Astrocyte (in vitro differentiated cells and primary cell): ENCODE measurements at regions not wholly inside any gene's neighbourhood (a gene's known extent, or its start where the extent isn't known, plus 50 kb on each side); places are given as distances from the start of the nearest gene placed in this dataset.

Source experiments
- DNase-seq: peaks from one replicate; pipeline ENCODE4 v3.0.0-alpha.2; 2010; ENCODE audit warnings: low read depth
- FAIRE-seq: peaks from 2 replicates; lab custom pipeline; 2011; peaks lifted over from hg19 to GRCh38; lab: Jason Lieb, UNC
- H2AFZ ChIP-seq: 2 replicates; pipeline ENCODE4 v1.6.0; 2012; ENCODE audit warnings: low read depth, low read length, inconsistent platforms
- H3K27ac ChIP-seq: 2 replicates; pipeline ENCODE4 v1.5.1; 2011; ENCODE audit warnings: low read depth, low read length, inconsistent platforms
- H3K27me3 ChIP-seq: 2 replicates; pipeline ENCODE4 v1.6.0; 2011; ENCODE audit warnings: low read length, inconsistent platforms; ENCODE audit not compliant: insufficient read depth
- H3K36me3 ChIP-seq: 2 replicates; pipeline ENCODE4 v1.5.1; 2011; ENCODE audit warnings: low read length, inconsistent platforms; ENCODE audit not compliant: insufficient read depth
- H3K4me1 ChIP-seq: 2 replicates; pipeline ENCODE4 v1.5.1; 2011; ENCODE audit warnings: low read length, inconsistent platforms; ENCODE audit not compliant: insufficient read depth
- H3K4me2 ChIP-seq: 2 replicates; pipeline ENCODE4 v1.6.0; 2012; ENCODE audit warnings: low read length, inconsistent platforms
- H3K4me3 ChIP-seq: 2 replicates; pipeline ENCODE4 v1.5.1; 2011; ENCODE audit warnings: low read depth, mild to moderate bottlenecking, low read length, inconsistent platforms; ENCODE audit not compliant: insufficient read depth
- H3K79me2 ChIP-seq: 2 replicates; pipeline ENCODE4 v1.6.0; 2012; ENCODE audit warnings: mild to moderate bottlenecking, low read length, inconsistent platforms; ENCODE audit not compliant: insufficient read depth
- H3K9ac ChIP-seq: 2 replicates; pipeline ENCODE4 v1.6.0; 2012; ENCODE audit warnings: mild to moderate bottlenecking, low read length, inconsistent platforms
- H3K9me3 ChIP-seq: 2 replicates; pipeline ENCODE4 v1.5.1; 2012; ENCODE audit warnings: low read depth, mild to moderate bottlenecking, low read length, inconsistent platforms; ENCODE audit not compliant: insufficient read depth
- H4K20me1 ChIP-seq: 2 replicates; pipeline ENCODE4 v1.6.0; 2012; ENCODE audit warnings: low read length, inconsistent platforms; ENCODE audit not compliant: insufficient read depth
- H3K27ac Mint-ChIP-seq: one replicate; pipeline ENCODE4 v1.8.0; 2021; ENCODE audit warnings: mild to moderate bottlenecking, mixed read lengths; ENCODE audit not compliant: unreplicated experiment
- H3K27me3 Mint-ChIP-seq: one replicate; pipeline ENCODE4 v1.8.0; 2021; ENCODE audit warnings: low read depth, mixed read lengths; ENCODE audit not compliant: unreplicated experiment
- H3K36me3 Mint-ChIP-seq: one replicate; pipeline ENCODE4 v1.8.0; 2021; ENCODE audit warnings: low read depth, mixed read lengths; ENCODE audit not compliant: unreplicated experiment
- H3K4me1 Mint-ChIP-seq: one replicate; pipeline ENCODE4 v1.8.0; 2021; ENCODE audit warnings: low read depth, mixed read lengths; ENCODE audit not compliant: unreplicated experiment
- H3K4me3 Mint-ChIP-seq: one replicate; pipeline ENCODE4 v1.8.0; 2021; ENCODE audit warnings: mild to moderate bottlenecking, moderate library complexity, mixed read lengths; ENCODE audit not compliant: unreplicated experiment
- H3K9me3 Mint-ChIP-seq: one replicate; pipeline ENCODE4 v1.8.0; 2021; ENCODE audit warnings: mild to moderate bottlenecking, mixed read lengths; ENCODE audit not compliant: unreplicated experiment
- EZH2 ChIP-seq: IDR thresholded peaks from 2 replicates; pipeline ENCODE4 v1.6.1; 2012; ENCODE audit warnings: mild to moderate bottlenecking, low read length, inconsistent platforms; ENCODE audit not compliant: insufficient read depth
- TF ChIP-seq, protein P1 (sequence below): IDR thresholded peaks from 2 replicates; pipeline ENCODE4 v1.5.1; 2011; ENCODE audit warnings: low read depth, mild to moderate bottlenecking, inconsistent platforms, low read length, moderate library complexity; ENCODE audit not compliant: insufficient read depth

DNA sequence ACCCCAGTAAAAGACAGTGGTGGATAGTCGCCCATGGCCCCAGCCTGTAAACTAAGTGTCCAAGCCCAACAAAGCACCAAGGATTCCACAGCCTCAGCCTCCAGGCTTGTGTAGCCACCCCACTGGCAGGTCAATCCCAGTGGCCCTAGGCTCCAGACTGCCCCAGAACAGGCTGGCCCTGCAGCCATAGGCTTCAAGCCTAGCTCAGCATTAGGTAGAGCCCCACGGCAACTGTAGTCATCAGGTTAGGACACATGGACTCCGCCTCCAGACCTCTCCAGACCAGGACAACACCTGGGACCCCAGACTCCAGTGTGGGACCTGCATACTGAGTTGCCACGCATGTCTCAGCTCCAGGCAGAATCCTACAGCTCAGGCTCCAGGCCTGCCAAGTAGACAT lies 1590.6 kb upstream of the DDX18 start:
- H3K4me1 Mint-ChIP-seq: no peaks in the 10 kb centered on the region
- no peak overlapping the region for H3K27ac Mint-ChIP-seq
- no peaks in the 10 kb centered on the region for H4K20me1 ChIP-seq

DNA sequence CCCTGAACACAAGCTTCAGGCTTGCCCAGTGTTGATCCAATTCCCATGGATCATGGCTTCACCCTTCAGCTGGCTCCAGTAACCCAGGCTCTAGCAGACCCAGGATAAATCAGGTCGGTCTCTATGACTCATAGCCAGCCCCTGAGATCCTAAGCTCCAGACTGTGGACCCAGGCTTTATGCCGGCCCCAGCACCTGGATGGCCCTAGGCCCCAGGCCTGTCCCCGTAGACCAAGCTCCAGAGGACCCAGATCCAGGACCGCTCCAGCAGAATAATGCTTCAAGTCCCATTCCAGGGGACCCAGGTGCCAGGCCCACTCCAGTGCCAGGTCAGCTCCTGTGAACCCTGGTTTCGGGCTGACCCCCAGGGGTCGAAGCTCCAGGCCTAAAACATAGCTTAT lies 1589.9 kb upstream of the DDX18 start:
- Histone ChIP-seq H2AFZ (no peak overlapping the region), H3K4me1 (no peaks in the 10 kb centered on the region), H3K27ac (no peak overlapping the region), H3K4me2 (no peak overlapping the region), H3K9me3 (peaks cover 9% of the 10 kb centered on the region), H3K27me3 (no peaks in the 10 kb centered on the region), H3K79me2 (no peaks in the 10 kb centered on the region), H3K4me3 (no peak overlapping the region), H4K20me1 (no peaks in the 10 kb centered on the region), H3K36me3 (no peaks in the 10 kb centered on the region), H3K9ac (no peak overlapping the region)
- Mint-ChIP-seq H3K27ac (no peak overlapping the region), H3K9me3 (peaks cover 2% of the 10 kb centered on the region), H3K4me3 (no peak overlapping the region), H3K27me3 (no peaks in the 10 kb centered on the region), H3K4me1 (no peaks in the 10 kb centered on the region), H3K36me3 (no peaks in the 10 kb centered on the region)
- no peak for DNase-seq
- FAIRE-seq: no peak
- TF ChIP-seq EZH2: no peak
- TF ChIP-seq, protein P1, sequence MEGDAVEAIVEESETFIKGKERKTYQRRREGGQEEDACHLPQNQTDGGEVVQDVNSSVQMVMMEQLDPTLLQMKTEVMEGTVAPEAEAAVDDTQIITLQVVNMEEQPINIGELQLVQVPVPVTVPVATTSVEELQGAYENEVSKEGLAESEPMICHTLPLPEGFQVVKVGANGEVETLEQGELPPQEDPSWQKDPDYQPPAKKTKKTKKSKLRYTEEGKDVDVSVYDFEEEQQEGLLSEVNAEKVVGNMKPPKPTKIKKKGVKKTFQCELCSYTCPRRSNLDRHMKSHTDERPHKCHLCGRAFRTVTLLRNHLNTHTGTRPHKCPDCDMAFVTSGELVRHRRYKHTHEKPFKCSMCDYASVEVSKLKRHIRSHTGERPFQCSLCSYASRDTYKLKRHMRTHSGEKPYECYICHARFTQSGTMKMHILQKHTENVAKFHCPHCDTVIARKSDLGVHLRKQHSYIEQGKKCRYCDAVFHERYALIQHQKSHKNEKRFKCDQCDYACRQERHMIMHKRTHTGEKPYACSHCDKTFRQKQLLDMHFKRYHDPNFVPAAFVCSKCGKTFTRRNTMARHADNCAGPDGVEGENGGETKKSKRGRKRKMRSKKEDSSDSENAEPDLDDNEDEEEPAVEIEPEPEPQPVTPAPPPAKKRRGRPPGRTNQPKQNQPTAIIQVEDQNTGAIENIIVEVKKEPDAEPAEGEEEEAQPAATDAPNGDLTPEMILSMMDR: no peak

More for the DNA sequence above, 1590.6 kb upstream of the DDX18 start:
- Histone ChIP-seq H3K9ac (no peak overlapping the region), H3K27me3 (no peaks in the 10 kb centered on the region), H3K4me1 (no peaks in the 10 kb centered on the region), H3K4me2 (no peak overlapping the region), H2AFZ (no peak overlapping the region), H3K9me3 (peaks cover 9% of the 10 kb centered on the region), H3K4me3 (no peak overlapping the region), H3K27ac (no peak overlapping the region), H3K36me3 (no peaks in the 10 kb centered on the region), H3K79me2 (no peaks in the 10 kb centered on the region)
- Mint-ChIP-seq H3K27me3 (no peaks in the 10 kb centered on the region), H3K9me3 (peaks cover 2% of the 10 kb centered on the region), H3K4me3 (no peak overlapping the region), H3K36me3 (no peaks in the 10 kb centered on the region)
- FAIRE-seq (no peak), DNase-seq (no peak)
- TF ChIP-seq, protein P1: no peak
- TF ChIP-seq EZH2: no peak

DNA sequence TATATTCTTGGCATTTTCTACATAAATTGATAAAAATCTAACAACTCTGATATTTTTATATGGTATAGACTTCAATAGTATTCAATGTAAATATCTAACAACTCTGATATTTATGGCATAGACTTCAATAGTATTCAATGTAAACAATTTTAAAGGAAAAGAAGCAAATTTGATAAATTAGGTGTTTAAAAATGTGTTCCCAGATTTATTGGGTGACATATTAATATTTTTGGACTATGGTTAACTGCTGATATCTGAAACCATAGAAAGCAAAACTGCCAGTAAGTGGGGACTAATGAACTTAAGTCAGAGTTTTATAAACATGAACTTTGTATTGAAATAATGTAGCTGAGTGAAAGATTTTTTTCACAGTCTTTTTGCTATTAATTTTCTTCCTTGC lies 1576.0 kb upstream of the DDX18 start:
- no peaks in the 10 kb centered on the region for H3K27me3 Mint-ChIP-seq
- H3K4me2 ChIP-seq: no peak overlapping the region
- TF ChIP-seq EZH2: no peak
- TF ChIP-seq, protein P1: no peak
- DNase-seq (no peak), FAIRE-seq (no peak)
- no peak overlapping the region for H2AFZ ChIP-seq
- no peak overlapping the region for H3K4me3 ChIP-seq
- no peaks in the 10 kb centered on the region for H3K79me2 ChIP-seq
- H3K36me3 ChIP-seq: no peaks in the 10 kb centered on the region
- no peaks in the 10 kb centered on the region for H3K4me1 Mint-ChIP-seq
- no peak overlapping the region for H3K4me3 Mint-ChIP-seq
- H3K4me1 ChIP-seq: no peaks in the 10 kb centered on the region
- H3K27ac Mint-ChIP-seq: no peak overlapping the region
- no peaks in the 10 kb centered on the region for H3K9me3 ChIP-seq
- H3K36me3 Mint-ChIP-seq: no peaks in the 10 kb centered on the region
- H3K9me3 Mint-ChIP-seq: no peaks in the 10 kb centered on the region
- H3K27me3 ChIP-seq: no peaks in the 10 kb centered on the region
- H4K20me1 ChIP-seq: no peaks in the 10 kb centered on the region
- no peak overlapping the region for H3K9ac ChIP-seq
- H3K27ac ChIP-seq: no peak overlapping the region
